Natural killer cell (primary cell): ENCODE measurements at regions not wholly inside any gene's neighbourhood (a gene's known extent, or its start where the extent isn't known, plus 50 kb on each side); places are given as distances from the start of the nearest gene placed in this dataset.

ENCODE experiments used
- ATAC-seq, 3 donors: fragments of 150-1000 bp in 2 of 3; fragments of 200-7000 bp in 1 of 3; cut with Tn5 transposase; 1 replicate in 1 of 3; 2 replicates in 2 of 3; pipeline ENCODE4 v1.10.0; 2021; ENCODE audit warnings: mild to moderate bottlenecking in 2 of 3, moderate library complexity in 2 of 3
- DNase-seq, 2 donors: peaks; one replicate each; pipeline versions ENCODE4 v3.0.0 to v3.0.0-alpha.2; 2013 to 2021; ENCODE audit warnings: mixed read lengths in 1 of 2
- H3K27ac ChIP-seq: one replicate; pipeline ENCODE4 v1.5.1; 2013; ENCODE audit warnings: mild to moderate bottlenecking, low read length
- H3K27me3 ChIP-seq: one replicate; pipeline ENCODE4 v1.6.1; 2013; ENCODE audit warnings: low read length; ENCODE audit not compliant: control insufficient read depth, insufficient read depth
- H3K36me3 ChIP-seq: one replicate; pipeline ENCODE4 v1.6.1; 2013; ENCODE audit warnings: low read length; ENCODE audit not compliant: control insufficient read depth, insufficient read depth
- H3K4me1 ChIP-seq: one replicate; pipeline ENCODE4 v1.6.1; 2013; ENCODE audit warnings: low read length; ENCODE audit not compliant: control insufficient read depth, insufficient read depth
- H3K4me3 ChIP-seq: one replicate; pipeline ENCODE4 v1.5.1; 2013; ENCODE audit warnings: low read length
- H3K9me3 ChIP-seq: one replicate; pipeline ENCODE4 v1.6.1; 2013; ENCODE audit warnings: low read length; ENCODE audit not compliant: control insufficient read depth, insufficient read depth
- H3K27ac Mint-ChIP-seq, 2 donors: one replicate each; pipeline ENCODE4 v1.8.0; 2022; ENCODE audit warnings: mild to moderate bottlenecking in 2 of 2, mixed read lengths in 2 of 2, moderate library complexity in 1 of 2
- H3K27me3 Mint-ChIP-seq, 2 donors: one replicate each; pipeline ENCODE4 v1.8.0; 2022; ENCODE audit warnings: low read depth in 2 of 2, mixed read lengths in 2 of 2
- H3K36me3 Mint-ChIP-seq: one replicate; pipeline ENCODE4 v1.8.0; 2022; ENCODE audit warnings: mixed read lengths
- H3K4me1 Mint-ChIP-seq, 2 donors: one replicate each; pipeline ENCODE4 v1.8.0; 2022; ENCODE audit warnings: mixed read lengths in 2 of 2
- H3K4me3 Mint-ChIP-seq: one replicate; pipeline ENCODE4 v1.8.0; 2022; ENCODE audit warnings: mild to moderate bottlenecking, moderate library complexity, mixed read lengths
- H3K9me3 Mint-ChIP-seq, 2 donors: one replicate each; pipeline ENCODE4 v1.8.0; 2022; ENCODE audit warnings: mixed read lengths in 2 of 2
- CTCF ChIP-seq: fragments of 200-600 bp; IDR thresholded peaks from one replicate; pipeline ENCODE4 v1.8.0; 2022; ENCODE audit warnings: antibody characterized with exemption
- WGBS: methylation state at CpG from one replicate; pipeline ENCODE4 v1.1.7; 2013; ENCODE audit warnings: missing lambda C conversion rate; ENCODE audit not compliant: insufficient coverage; 5-methylcytosine and 5-hydroxymethylcytosine counted together
- intact Hi-C: fragments of 100-400 bp; cut with micrococcal nuclease; formaldehyde crosslinking; loops from one replicate; pipeline ENCODE4 v1.14.2; 2022

DNA sequence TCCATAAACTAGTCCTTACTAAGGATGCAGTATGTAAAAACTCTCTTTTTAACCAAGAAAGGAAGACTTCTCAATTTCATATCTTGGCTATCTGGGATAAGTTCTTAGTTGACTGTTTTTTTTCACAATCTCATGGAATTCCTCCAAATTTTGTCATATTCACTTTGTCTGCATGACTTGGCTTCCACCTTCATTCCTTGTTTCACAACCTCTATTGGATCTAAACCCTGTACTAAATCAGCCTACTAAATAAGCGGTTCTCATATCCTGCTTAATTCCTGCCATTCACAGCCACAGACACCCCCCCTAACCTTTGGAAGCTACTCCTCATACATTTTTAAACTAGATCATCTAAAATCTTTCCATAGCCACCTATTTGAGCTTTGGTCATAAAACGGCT lies 370.6 kb upstream of the NAALADL2 start:
- H3K4me1 ChIP-seq, result no peaks in the 10 kb centered on the region
- Mint-ChIP-seq H3K4me3 (no peak overlapping the region), H3K9me3 (peaks cover 10 to 19% of the 10 kb centered on the region in 2 donors), H3K36me3 (peaks cover 7% of the 10 kb centered on the region), H3K4me1 (no peaks in the 10 kb centered on the region), H3K27ac (no peak overlapping the region), H3K27me3 (no peaks in the 10 kb centered on the region)
- 92% methylated on average over 2 of the region's 2 CpGs for WGBS
- intact Hi-C loops, result no loop called here
- H3K27me3 ChIP-seq, result no peaks in the 10 kb centered on the region
- no peak for ATAC-seq
- H3K36me3 ChIP-seq, result no peaks in the 10 kb centered on the region
- H3K9me3 ChIP-seq, result no peaks in the 10 kb centered on the region
- H3K4me3 ChIP-seq, result no peak overlapping the region
- no peak overlapping the region for H3K27ac ChIP-seq
- DNase-seq, result no peak
- TF ChIP-seq CTCF, result no peak

- no peak overlapping the region for H3K4me3 Mint-ChIP-seq
- Histone ChIP-seq H3K4me3 (no peak overlapping the region), H3K9me3 (no peaks in the 10 kb centered on the region), H3K4me1 (no peaks in the 10 kb centered on the region), H3K27ac (no peak overlapping the region), H3K27me3 (no peaks in the 10 kb centered on the region), H3K36me3 (no peaks in the 10 kb centered on the region)
- intact Hi-C loops, result no loop called here
- H3K9me3 Mint-ChIP-seq, result peaks cover 0 to 5% of the 10 kb centered on the region in 2 donors
- no peak for DNase-seq
- H3K27me3 Mint-ChIP-seq, result no peaks in the 10 kb centered on the region
- peaks cover 2% of the 10 kb centered on the region for H3K36me3 Mint-ChIP-seq
- no peak overlapping the region for H3K27ac Mint-ChIP-seq
- TF ChIP-seq CTCF, result no peak
- H3K4me1 Mint-ChIP-seq, result no peaks in the 10 kb centered on the region
- no peak for ATAC-seq
- WGBS, result 72% methylated on average over 4 of the region's 4 CpGs
Observed at GRCh38 chr3:174495311-174495710, 363.8 kb upstream of the NAALADL2 start.

- H3K9me3 ChIP-seq, result no peaks in the 10 kb centered on the region
- Mint-ChIP-seq H3K36me3 (no peaks in the 10 kb centered on the region), H3K9me3 (peaks cover 0 to 3% of the 10 kb centered on the region in 2 donors), H3K4me3 (no peak overlapping the region), H3K27me3 (no peaks in the 10 kb centered on the region), H3K27ac (no peak overlapping the region), H3K4me1 (no peaks in the 10 kb centered on the region)
- H3K4me1 ChIP-seq, result no peaks in the 10 kb centered on the region
- 83% methylated on average over 1 of the region's 1 CpG for WGBS
- ATAC-seq (no peak), DNase-seq (no peak)
- no peaks in the 10 kb centered on the region for H3K36me3 ChIP-seq
- no peak overlapping the region for H3K27ac ChIP-seq
- no peaks in the 10 kb centered on the region for H3K27me3 ChIP-seq
- intact Hi-C loops, result no loop called here
- H3K4me3 ChIP-seq, result no peak overlapping the region
- TF ChIP-seq CTCF, result no peak
Observed at GRCh38 chr3:174495928-174496327, 363.2 kb upstream of the NAALADL2 start.

DNA sequence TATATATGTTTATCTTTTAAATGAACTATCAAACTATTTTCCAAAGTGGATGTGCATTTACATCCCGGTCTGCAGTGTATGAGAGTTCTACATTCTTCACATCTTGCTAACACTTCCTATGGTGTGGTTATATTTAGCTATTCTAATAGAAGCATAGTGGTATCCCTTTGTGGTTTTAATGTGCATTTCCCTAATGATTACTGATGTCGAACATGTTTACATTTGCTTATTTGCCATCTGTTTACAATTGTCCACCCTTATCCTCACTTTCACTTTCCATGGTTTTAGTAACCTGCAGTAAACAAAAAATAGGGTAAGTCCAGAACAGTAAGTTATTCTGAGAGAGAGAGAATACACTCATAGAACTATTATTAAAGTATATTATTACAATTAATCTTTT lies 360.5 kb upstream of the NAALADL2 start:
- intact Hi-C loops, result no loop called here
- H3K4me1 Mint-ChIP-seq, result no peaks in the 10 kb centered on the region
- WGBS, result 20% methylated on average over 1 of the region's 2 CpGs
- no peak for DNase-seq
- H3K36me3 Mint-ChIP-seq, result no peaks in the 10 kb centered on the region
- no peaks in the 10 kb centered on the region for H3K27me3 Mint-ChIP-seq
- no peak overlapping the region for H3K4me3 ChIP-seq
- no peak overlapping the region for H3K27ac Mint-ChIP-seq
- TF ChIP-seq CTCF, result no peak
- H3K9me3 ChIP-seq, result no peaks in the 10 kb centered on the region
- no peaks in the 10 kb centered on the region for H3K36me3 ChIP-seq
- H3K4me3 Mint-ChIP-seq, result no peak overlapping the region
- H3K27me3 ChIP-seq, result no peaks in the 10 kb centered on the region
- ATAC-seq, result no peak
- no peaks in the 10 kb centered on the region for H3K4me1 ChIP-seq
- H3K27ac ChIP-seq, result no peak overlapping the region
- peaks cover 0 to 3% of the 10 kb centered on the region in 2 donors for H3K9me3 Mint-ChIP-seq
